Gastroesophageal sphincter (tissue), 3 donors: ENCODE measurements at regions not wholly inside any gene's neighbourhood (a gene's known extent, or its start where the extent isn't known, plus 50 kb on each side); places are given as distances from the start of the nearest gene placed in this dataset.

ENCODE experiments used
- CTCF ChIP-seq, 4 experiments: fragments of 200-600 bp in 2 of 4; fragments of 450-650 bp in 2 of 4; sonication (generic) in 1 of 4; IDR thresholded peaks; one replicate each; pipeline ENCODE4 v1.5.1; 2017 to 2019; ENCODE audit warnings: antibody characterized with exemption in 4 of 4, mild to moderate bottlenecking in 2 of 4, moderate library complexity in 2 of 4
- POLR2A ChIP-seq, 2 donors: fragments of 450-650 bp; IDR thresholded peaks; one replicate each; pipeline ENCODE4 v1.6.1; 2017; ENCODE audit warnings: antibody characterized with exemption in 2 of 2, mild to moderate bottlenecking in 2 of 2, moderate library complexity in 1 of 2

GRCh38 chr20:40952136-40952535 is 76.5 kb upstream of the TOP1 start:
- TF ChIP-seq CTCF (IDR thresholded peaks at IDR 0.05) (no peak), POLR2A (IDR thresholded peaks at IDR 0.05) (no peak)
